Heart left ventricle (tissue), 16 donors: ENCODE measurements at regions not wholly inside any gene's neighbourhood (a gene's known extent, or its start where the extent isn't known, plus 50 kb on each side); places are given as distances from the start of the nearest gene placed in this dataset.

ENCODE experiments used
- ATAC-seq, 4 donors: fragments of 200-7000 bp; cut with Tn5 transposase; one replicate each; pipeline ENCODE4 v1.9.1; 2020 to 2022; ENCODE audit warnings: moderate library complexity in 4 of 4, mild to moderate bottlenecking in 3 of 4, moderate number of reproducible peaks in 1 of 4
- DNase-seq, 5 donors: peaks; one replicate each; pipeline ENCODE4 v3.0.0-alpha.2; 2020
- H3K27ac ChIP-seq, 12 donors: fragments of 200-600 bp; sonication (generic) in 4 of 12; one replicate each; pipeline versions ENCODE4 v1.5.0 to v1.8.0; 2016 to 2022; ENCODE audit warnings: mild to moderate bottlenecking in 2 of 12
- H3K27me3 ChIP-seq, 9 donors: fragments of 200-600 bp; sonication (generic) in 2 of 9; one replicate each; pipeline versions ENCODE4 v1.5.1 to v1.8.0; 2016 to 2022; ENCODE audit warnings: mild to moderate bottlenecking in 3 of 9
- H3K36me3 ChIP-seq, 9 donors: fragments of 200-600 bp; sonication (generic) in 2 of 9; one replicate each; pipeline versions ENCODE4 v1.5.0 to v1.8.0; 2018 to 2022; ENCODE audit warnings: mild to moderate bottlenecking in 2 of 9
- H3K4me1 ChIP-seq, 12 donors: fragments of 200-600 bp; sonication (generic) in 4 of 12; one replicate each; pipeline versions ENCODE4 v1.5.0 to v1.8.0; 2016 to 2022; ENCODE audit warnings: mild to moderate bottlenecking in 3 of 12
- H3K4me3 ChIP-seq, 12 donors: fragments of 200-600 bp; sonication (generic) in 4 of 12; one replicate each; pipeline versions ENCODE4 v1.5.0 to v1.8.0; 2017 to 2022; ENCODE audit warnings: mild to moderate bottlenecking in 9 of 12, moderate library complexity in 4 of 12
- H3K9me3 ChIP-seq, 12 donors: fragments of 200-600 bp; sonication (generic) in 4 of 12; one replicate each; pipeline versions ENCODE4 v1.5.0 to v1.8.0; 2016 to 2022; ENCODE audit warnings: mild to moderate bottlenecking in 1 of 12
- POLR2A ChIP-seq, 2 donors: fragments of 450-650 bp; IDR thresholded peaks; one replicate each; pipeline ENCODE4 v1.6.1; 2017; ENCODE audit warnings: antibody characterized with exemption in 2 of 2, mild to moderate bottlenecking in 2 of 2, moderate library complexity in 2 of 2
- WGBS, 4 donors: extraction: QIAGEN DNeasy Blood & Tissue Kit in 2 of 4; methylation state at CpG; one replicate each; pipeline versions ENCODE4 v1.1.5 to v1.1.7; 2013 to 2018; 5-methylcytosine and 5-hydroxymethylcytosine counted together
- intact Hi-C, 10 donors: fragments of 100-400 bp; cut with DNase I; formaldehyde crosslinking; loops; one replicate each; pipeline versions ENCODE4 v1.11.1 to v1.14.2; 2022
- TF ChIP-seq, protein P1 (sequence below), 12 donors: fragments of 200-600 bp; sonication (generic) in 4 of 12; IDR thresholded peaks; one replicate each; pipeline versions ENCODE4 v1.5.0 to v1.8.0; 2018 to 2022; ENCODE audit warnings: antibody characterized with exemption in 12 of 12, mild to moderate bottlenecking in 5 of 12
- donor health status: ischemic (EF 13 %, LVEDD 7.1; RV severe dilation, severe dysfunction).
- donor health status: healthy with polysubstance abuse.
- donor health status: DM: no; HTN: yes; CAD: no.
- donor health status: DM: no; HTN: no; CAD: no.
- donor health status: ischemic (EF 25% LVEDD 6.9; RV normal size, moderate dysfunction).
- donor health status: ischemic (EF 25% LVEDD 5.7; RV mildly dilated, moderate dysfunction).
- donor health status: healthy.
- donor health status: DM: yes; HTN: yes; CAD: no.
- donor health status: ischemic (EF 35%, LVEDD 5.7; RV mildly dilated, moderate dysfunction).
- donor health status: nonischemic (EF 11% LVEDD 7.7; RV severe dilation, severe dysfunction).
- donor health status: DM: yes; HTN: yes; CAD: no.
- donor health status: PGD.
- donor health status: ischemic (EF 29% LVEDD 5.4; RV normal size, mild dysfunction).
- donor health status: nonischemic (EF 23%, LVEDD 6.1; RV moderate dilation, normal function).

DNA sequence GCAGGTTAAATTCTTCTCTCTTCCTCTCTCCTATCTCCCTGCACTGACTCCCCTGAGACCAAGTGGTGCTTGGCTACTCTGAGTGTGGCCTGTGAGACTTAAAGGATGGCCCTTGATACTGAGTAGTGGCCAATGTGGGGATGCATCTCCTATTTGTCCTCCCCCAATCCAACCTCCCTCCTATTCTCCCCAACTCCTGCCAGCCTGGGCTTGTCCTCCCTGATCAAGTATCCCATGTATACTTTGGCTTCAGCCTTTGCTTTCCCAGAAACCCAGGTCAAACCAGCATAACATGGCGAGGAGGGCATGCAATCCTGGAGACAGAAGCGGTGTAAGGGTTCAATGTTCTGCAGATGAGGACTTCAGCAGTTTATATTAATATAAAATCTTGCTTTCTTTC is 77.9 kb upstream of the GRB10 start:
- no peak for DNase-seq
- Histone ChIP-seq H3K27me3 (no peaks in the 10 kb centered on the region), H3K27ac (no peak overlapping the region), H3K4me1 (peaks cover 0 to 22% (median under 1%) of the 10 kb centered on the region in 12 donors), H3K36me3 (no peaks in the 10 kb centered on the region), H3K9me3 (no peaks in the 10 kb centered on the region), H3K4me3 (no peak overlapping the region)
- 92 to 97% (median 94%) methylated on average over 2 of the region's 2 CpGs for WGBS, 4 donors
- no peak for TF ChIP-seq POLR2A (IDR thresholded peaks at IDR 0.05)
- TF ChIP-seq, protein P1, sequence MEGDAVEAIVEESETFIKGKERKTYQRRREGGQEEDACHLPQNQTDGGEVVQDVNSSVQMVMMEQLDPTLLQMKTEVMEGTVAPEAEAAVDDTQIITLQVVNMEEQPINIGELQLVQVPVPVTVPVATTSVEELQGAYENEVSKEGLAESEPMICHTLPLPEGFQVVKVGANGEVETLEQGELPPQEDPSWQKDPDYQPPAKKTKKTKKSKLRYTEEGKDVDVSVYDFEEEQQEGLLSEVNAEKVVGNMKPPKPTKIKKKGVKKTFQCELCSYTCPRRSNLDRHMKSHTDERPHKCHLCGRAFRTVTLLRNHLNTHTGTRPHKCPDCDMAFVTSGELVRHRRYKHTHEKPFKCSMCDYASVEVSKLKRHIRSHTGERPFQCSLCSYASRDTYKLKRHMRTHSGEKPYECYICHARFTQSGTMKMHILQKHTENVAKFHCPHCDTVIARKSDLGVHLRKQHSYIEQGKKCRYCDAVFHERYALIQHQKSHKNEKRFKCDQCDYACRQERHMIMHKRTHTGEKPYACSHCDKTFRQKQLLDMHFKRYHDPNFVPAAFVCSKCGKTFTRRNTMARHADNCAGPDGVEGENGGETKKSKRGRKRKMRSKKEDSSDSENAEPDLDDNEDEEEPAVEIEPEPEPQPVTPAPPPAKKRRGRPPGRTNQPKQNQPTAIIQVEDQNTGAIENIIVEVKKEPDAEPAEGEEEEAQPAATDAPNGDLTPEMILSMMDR (IDR thresholded peaks at IDR 0.05), result no peak
- intact Hi-C loops, result no loop called here
- no peak for ATAC-seq

DNA sequence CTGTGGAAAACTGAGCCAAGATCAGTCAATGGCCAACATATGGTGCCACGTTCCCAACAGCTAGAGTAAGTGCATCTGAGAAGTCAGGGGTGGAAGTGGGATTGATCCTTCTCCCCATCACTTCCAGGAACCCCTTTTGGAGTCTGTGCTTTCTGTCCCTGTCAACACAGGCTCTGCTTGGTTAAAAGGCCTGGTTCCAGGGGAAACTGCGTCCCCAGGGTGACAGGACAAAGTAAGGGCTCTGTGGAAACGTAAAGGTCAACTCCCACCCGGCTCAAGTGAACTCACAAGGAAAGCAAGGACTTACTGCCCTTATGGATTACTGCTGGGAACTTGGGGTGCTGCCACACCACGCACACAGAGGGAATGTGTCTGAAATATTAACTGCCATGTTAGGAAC is 77.5 kb upstream of the GRB10 start:
- WGBS, 4 donors, result 93 to 96% (median 94%) methylated on average over 4 to 5 of the region's 5 CpGs
- Histone ChIP-seq H3K9me3 (no peaks in the 10 kb centered on the region), H3K36me3 (no peaks in the 10 kb centered on the region), H3K27ac (no peak overlapping the region), H3K4me1 (peaks cover 0 to 19% (median 0%) of the 10 kb centered on the region in 12 donors), H3K4me3 (no peak overlapping the region), H3K27me3 (no peaks in the 10 kb centered on the region)
- ATAC-seq (no peak), DNase-seq (no peak)
- intact Hi-C loops, result no loop called here
- no peak for TF ChIP-seq POLR2A (IDR thresholded peaks at IDR 0.05)
- TF ChIP-seq, protein P1 (IDR thresholded peaks at IDR 0.05), result no peak

DNA sequence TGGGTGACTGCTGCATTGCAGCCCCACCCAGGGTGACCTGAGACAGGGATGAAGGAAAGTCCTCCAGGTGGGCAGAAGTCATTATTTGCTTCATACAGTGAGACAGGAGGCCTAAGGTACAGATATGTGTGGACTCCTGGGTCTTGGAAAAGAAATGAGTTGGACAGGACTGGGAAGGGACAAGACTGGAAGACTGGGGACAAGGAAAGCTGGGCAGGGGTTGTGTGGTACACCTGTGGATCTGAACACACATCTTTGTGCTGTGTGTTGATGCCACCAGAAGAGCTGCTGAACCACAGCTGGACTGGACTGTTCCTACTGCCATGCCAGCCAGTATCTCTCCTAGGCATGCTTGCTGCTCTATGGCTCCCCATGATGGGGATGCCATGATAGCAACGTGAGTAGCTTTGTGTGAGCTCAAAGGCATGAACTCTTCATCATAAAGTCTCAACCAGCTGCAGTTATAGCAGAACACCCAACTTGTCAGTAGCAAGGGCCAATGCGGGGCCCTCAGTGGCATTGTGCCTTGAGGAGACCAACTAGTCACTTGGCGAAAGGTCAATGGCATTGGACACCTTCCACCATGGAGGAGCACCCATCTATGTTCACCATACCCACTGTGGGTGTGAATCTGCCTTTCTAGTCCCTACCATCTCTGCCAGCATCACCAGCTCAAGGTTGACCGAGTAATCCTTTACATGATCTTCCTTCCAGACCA is 76.0 kb upstream of the GRB10 start:
- Histone ChIP-seq H3K27me3 (no peaks in the 10 kb centered on the region), H3K36me3 (no peaks in the 10 kb centered on the region), H3K4me3 (no peak overlapping the region), H3K27ac (no peak overlapping the region), H3K4me1 (peaks cover 0 to 17% (median 0%) of the 10 kb centered on the region in 12 donors), H3K9me3 (no peaks in the 10 kb centered on the region)
- WGBS, 4 donors, result 95 to 97% (median 96%) methylated on average over 4 of the region's 4 CpGs
- TF ChIP-seq, protein P1 (IDR thresholded peaks at IDR 0.05), result no peak
- no peak for TF ChIP-seq POLR2A (IDR thresholded peaks at IDR 0.05)
- no peak for ATAC-seq
- no peak for DNase-seq
- intact Hi-C loops, result loop anchor here in 1 of 10 donors (10.0 kb wide), 1 partner anchor 144 kb away; no protein-coding TSS in a partner anchor

DNA sequence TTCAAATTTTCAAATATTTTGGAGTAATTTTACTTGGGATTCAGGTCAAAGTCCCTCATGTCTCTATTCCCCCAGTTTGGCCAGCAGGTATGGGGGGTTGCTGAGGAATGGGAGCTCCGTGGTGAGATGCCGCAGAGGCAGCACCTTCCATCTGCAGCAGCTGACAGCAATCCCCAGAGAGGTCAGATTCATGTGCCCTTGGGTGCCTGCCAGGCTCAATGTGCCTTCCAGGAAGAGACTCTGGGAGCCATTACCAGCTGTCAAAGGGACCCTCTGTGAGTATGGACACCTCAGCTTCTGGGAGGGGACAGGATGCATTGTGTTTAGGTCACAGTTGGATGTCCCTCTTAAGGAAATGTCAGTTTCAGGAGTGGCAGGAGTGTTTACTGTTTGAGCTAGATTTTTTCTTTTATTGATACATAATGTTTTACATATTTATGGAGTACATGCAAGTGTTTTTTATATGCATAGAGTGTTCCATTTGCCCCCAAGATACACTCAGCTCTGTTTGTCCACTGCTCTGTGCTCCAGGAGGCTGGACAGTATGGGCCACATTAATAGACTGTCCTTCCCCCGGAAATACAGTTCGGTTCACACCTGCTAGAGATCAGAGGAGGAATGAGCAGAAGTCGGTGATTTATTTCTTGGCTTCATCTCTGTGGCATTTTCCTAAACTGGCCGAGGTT is 75.3 kb upstream of the GRB10 start:
- ATAC-seq (peak in 3 of 4 donors; percentile 25 to 50 (median 42)), DNase-seq (peak in 3 of 5 donors; percentile 45 to 58 (median 55))
- no peaks in the 10 kb centered on the region for H3K27me3 ChIP-seq
- intact Hi-C loops, result loop anchor here in 1 of 10 donors (10.0 kb wide), 1 partner anchor 143 kb away; no protein-coding TSS in a partner anchor
- no peak overlapping the region for H3K4me3 ChIP-seq
- TF ChIP-seq POLR2A (IDR thresholded peaks at IDR 0.05), result no peak
- TF ChIP-seq, protein P1 (IDR thresholded peaks at IDR 0.05), result no peak
- WGBS, 4 donors, result 69 to 77% (median 72%) methylated on average over 6 of the region's 6 CpGs
- no peaks in the 10 kb centered on the region for H3K36me3 ChIP-seq
- H3K4me1 ChIP-seq, result peaks cover 0 to 17% (median 0%) of the 10 kb centered on the region in 12 donors
- no peak overlapping the region for H3K27ac ChIP-seq
- H3K9me3 ChIP-seq, result no peaks in the 10 kb centered on the region
